Thyroid gland (tissue), 4 donors: ENCODE measurements at regions not wholly inside any gene's neighbourhood (a gene's known extent, or its start where the extent isn't known, plus 50 kb on each side); places are given as distances from the start of the nearest gene placed in this dataset.
"Not testable (repeated sequence)": the region's sequence is repeated elsewhere in the genome, so short reads cannot be mapped to it uniquely, and the experiment has no call there.

Experiments
- DNase-seq, 2 donors: peaks; one replicate each; pipeline ENCODE4 v3.0.0-alpha.2; 2019
- H3K27ac ChIP-seq, 3 donors: fragments of 200-600 bp; sonication (generic); 1 replicate in 2 of 3; 2 replicates in 1 of 3; pipeline ENCODE4 v1.5.1; 2016 to 2019; ENCODE audit warnings: mild to moderate bottlenecking in 1 of 3, moderate library complexity in 1 of 3
- H3K27me3 ChIP-seq: fragments of 200-600 bp; sonication (generic); one replicate; pipeline ENCODE4 v1.5.1; 2019
- H3K36me3 ChIP-seq, 2 donors: fragments of 200-600 bp; sonication (generic); one replicate each; pipeline ENCODE4 v1.5.1; 2016 to 2019
- H3K4me1 ChIP-seq, 2 donors: fragments of 200-600 bp; sonication (generic); one replicate each; pipeline ENCODE4 v1.5.1; 2017 to 2019
- H3K4me3 ChIP-seq, 3 donors: fragments of 200-600 bp; sonication (generic); replicated peaks in 1 of 3; 1 replicate in 2 of 3; 2 replicates in 1 of 3; pipeline ENCODE4 v1.5.1; 2016; ENCODE audit warnings: mild to moderate bottlenecking in 1 of 3
- H3K9me3 ChIP-seq: fragments of 200-600 bp; sonication (generic); one replicate; pipeline ENCODE4 v1.5.1; 2017
- POLR2A ChIP-seq, 2 donors: fragments of 450-650 bp; IDR thresholded peaks; one replicate each; pipeline ENCODE4 v1.6.1; 2017; ENCODE audit warnings: antibody characterized with exemption in 2 of 2, mild to moderate bottlenecking in 2 of 2, moderate library complexity in 1 of 2
- whole genome bisulfite sequencing, 2 donors: methylation state at CpG; one replicate each; pipeline ENCODE4 v1.1.5; 2017; 5-methylcytosine and 5-hydroxymethylcytosine counted together
- intact Hi-C: fragments of 100-400 bp; cut with DNase I; formaldehyde crosslinking; loops from one replicate; pipeline ENCODE4 v1.15.1; 2023
- TF ChIP-seq, protein P1 (sequence below), 6 experiments: fragments of 200-600 bp in 3 of 6; fragments of 450-650 bp in 3 of 6; sonication (generic) in 3 of 6; IDR thresholded peaks; one replicate each; pipeline ENCODE4 v1.5.1; 2016 to 2019; ENCODE audit warnings: antibody characterized with exemption in 6 of 6, mild to moderate bottlenecking in 2 of 6, inconsistent platforms in 1 of 6, moderate library complexity in 1 of 6

GRCh38 chr11:71133946-71134345 is 118.4 kb downstream of the SHANK2 start:
- no peak for DNase-seq
- no peak for TF ChIP-seq POLR2A (IDR thresholded peaks at IDR 0.05)
- TF ChIP-seq, protein P1, sequence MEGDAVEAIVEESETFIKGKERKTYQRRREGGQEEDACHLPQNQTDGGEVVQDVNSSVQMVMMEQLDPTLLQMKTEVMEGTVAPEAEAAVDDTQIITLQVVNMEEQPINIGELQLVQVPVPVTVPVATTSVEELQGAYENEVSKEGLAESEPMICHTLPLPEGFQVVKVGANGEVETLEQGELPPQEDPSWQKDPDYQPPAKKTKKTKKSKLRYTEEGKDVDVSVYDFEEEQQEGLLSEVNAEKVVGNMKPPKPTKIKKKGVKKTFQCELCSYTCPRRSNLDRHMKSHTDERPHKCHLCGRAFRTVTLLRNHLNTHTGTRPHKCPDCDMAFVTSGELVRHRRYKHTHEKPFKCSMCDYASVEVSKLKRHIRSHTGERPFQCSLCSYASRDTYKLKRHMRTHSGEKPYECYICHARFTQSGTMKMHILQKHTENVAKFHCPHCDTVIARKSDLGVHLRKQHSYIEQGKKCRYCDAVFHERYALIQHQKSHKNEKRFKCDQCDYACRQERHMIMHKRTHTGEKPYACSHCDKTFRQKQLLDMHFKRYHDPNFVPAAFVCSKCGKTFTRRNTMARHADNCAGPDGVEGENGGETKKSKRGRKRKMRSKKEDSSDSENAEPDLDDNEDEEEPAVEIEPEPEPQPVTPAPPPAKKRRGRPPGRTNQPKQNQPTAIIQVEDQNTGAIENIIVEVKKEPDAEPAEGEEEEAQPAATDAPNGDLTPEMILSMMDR (IDR thresholded peaks at IDR 0.05) = no peak
- Histone ChIP-seq H3K4me3 (no peak overlapping the region), H3K27ac (no peak overlapping the region), H3K9me3 (no peaks in the 10 kb centered on the region), H3K4me1 (peaks cover under 1 to 2% of the 10 kb centered on the region in 2 donors), H3K27me3 (no peaks in the 10 kb centered on the region), H3K36me3 (no peaks in the 10 kb centered on the region)
- intact Hi-C loops = no loop called here
- WGBS, 2 donors = 79 to 87% methylated on average over 9 of the region's 9 CpGs

- Histone ChIP-seq H3K9me3 (no peaks in the 10 kb centered on the region), H3K4me3 (no peak overlapping the region), H3K27ac (no peak overlapping the region), H3K27me3 (no peaks in the 10 kb centered on the region), H3K4me1 (no peaks in the 10 kb centered on the region), H3K36me3 (no peaks in the 10 kb centered on the region)
- DNase-seq = no peak
- 72 to 77% methylated on average over 14 to 15 of the region's 15 CpGs for WGBS, 2 donors
- intact Hi-C loops = no loop called here
- TF ChIP-seq, protein P1 (IDR thresholded peaks at IDR 0.05) = no peak
- no peak for TF ChIP-seq POLR2A (IDR thresholded peaks at IDR 0.05)
Measured at GRCh38 chr11:71131861-71132260, 120.5 kb downstream of the SHANK2 start.

- no peak for DNase-seq
- no peak for TF ChIP-seq POLR2A (IDR thresholded peaks at IDR 0.05)
- TF ChIP-seq, protein P1 (IDR thresholded peaks at IDR 0.05) = no peak
- intact Hi-C loops = no loop called here
- Histone ChIP-seq H3K27me3 (no peaks in the 10 kb centered on the region), H3K4me3 (no peak overlapping the region), H3K4me1 (no peaks in the 10 kb centered on the region), H3K36me3 (no peaks in the 10 kb centered on the region), H3K9me3 (no peaks in the 10 kb centered on the region), H3K27ac (no peak overlapping the region)
- 87 to 92% methylated on average over 8 of the region's 8 CpGs for WGBS, 2 donors
Measured at GRCh38 chr11:71130106-71130505, 122.3 kb downstream of the SHANK2 start.

- H3K36me3 ChIP-seq = no peaks in the 10 kb centered on the region
- no peaks in the 10 kb centered on the region for H3K9me3 ChIP-seq
- H3K27me3 ChIP-seq = no peaks in the 10 kb centered on the region
- H3K27ac ChIP-seq = no peak overlapping the region
- peak in 1 of 2 donors; percentile 38 for DNase-seq
- 90 to 93% methylated on average over 5 of the region's 5 CpGs for WGBS, 2 donors
- H3K4me1 ChIP-seq = no peaks in the 10 kb centered on the region
- intact Hi-C loops = no loop called here
- no peak for TF ChIP-seq POLR2A (IDR thresholded peaks at IDR 0.05)
- TF ChIP-seq, protein P1 (IDR thresholded peaks at IDR 0.05) = no peak
- H3K4me3 ChIP-seq = no peak overlapping the region
Measured at GRCh38 chr11:71129624-71130023, 122.8 kb downstream of the SHANK2 start.

DNA sequence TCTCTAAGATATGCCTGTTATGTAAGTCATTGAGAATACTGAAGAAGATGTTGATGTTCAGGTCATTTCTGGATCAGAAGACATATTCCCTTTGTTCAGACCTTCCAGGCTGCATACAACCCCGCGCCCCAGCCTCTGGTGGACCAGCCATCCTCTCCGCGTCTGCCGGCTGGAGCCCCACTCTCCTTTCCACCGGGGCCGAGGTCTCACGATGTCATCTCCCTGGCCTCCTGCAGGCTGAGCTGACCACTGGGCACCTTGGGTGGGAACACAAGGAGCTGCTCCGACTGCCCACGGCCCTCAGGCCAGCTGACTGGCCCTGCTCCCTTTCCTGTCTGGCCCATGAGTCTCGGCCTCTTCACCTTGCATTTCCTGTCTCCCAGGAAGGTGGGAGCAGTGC is 124.6 kb downstream of the SHANK2 start:
- H3K9me3 ChIP-seq = no peaks in the 10 kb centered on the region
- TF ChIP-seq POLR2A (IDR thresholded peaks at IDR 0.05) = no peak
- TF ChIP-seq, protein P1 (IDR thresholded peaks at IDR 0.05) = no peak
- H3K27ac ChIP-seq = no peak overlapping the region
- no peaks in the 10 kb centered on the region for H3K36me3 ChIP-seq
- no peak for DNase-seq
- no peaks in the 10 kb centered on the region for H3K27me3 ChIP-seq
- no peaks in the 10 kb centered on the region for H3K4me1 ChIP-seq
- WGBS, 2 donors = 88 to 89% methylated on average over 11 of the region's 11 CpGs
- intact Hi-C loops = no loop called here
- no peak overlapping the region for H3K4me3 ChIP-seq

DNA sequence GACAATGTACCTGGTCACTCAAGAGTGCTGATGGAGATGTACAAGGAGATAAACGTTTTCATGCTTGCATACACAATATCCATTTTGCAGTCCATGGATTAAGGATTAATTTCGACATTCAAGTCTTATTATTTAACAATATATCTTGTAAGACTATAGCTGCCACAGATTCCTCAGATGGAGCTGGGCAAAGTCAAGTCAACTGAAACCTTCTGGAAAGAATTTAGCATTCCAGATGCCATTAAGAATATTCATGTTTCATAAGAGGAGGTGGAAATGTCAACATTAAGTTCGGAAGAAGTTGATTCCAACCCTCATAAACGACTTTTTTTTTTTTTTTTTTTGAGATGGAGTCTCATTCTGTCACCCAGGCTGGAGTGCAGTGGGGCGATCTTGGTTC is 126.0 kb downstream of the SHANK2 start:
- intact Hi-C loops, H3K4me1 ChIP-seq: not testable (repeated sequence)
- 76 to 80% methylated on average over 5 of the region's 5 CpGs for WGBS, 2 donors

More for the DNA sequence above, 126.0 kb downstream of the SHANK2 start:
- DNase-seq, H3K27ac ChIP-seq, H3K36me3 ChIP-seq, H3K4me3 ChIP-seq, H3K9me3 ChIP-seq, H3K27me3 ChIP-seq: not testable (repeated sequence)
